ENCODE measurements at regions not wholly inside any gene's neighbourhood (a gene's known extent, or its start where the extent isn't known, plus 50 kb on each side); places are given as distances from the start of the nearest gene placed in this dataset.
A peak's percentile ranks its signal among the peaks of the same experiment; 100 is the strongest.

- Histone ChIP-seq H3K27ac (no peak overlapping the region), H3K9me3 (no peaks in the 10 kb centered on the region), H3K27me3 (no peaks in the 10 kb centered on the region), H3K36me3 (no peaks in the 10 kb centered on the region), H3K4me3 (no peak overlapping the region), H3K4me1 (ENCODE audit: insufficient read depth) (peaks cover 13% of the 10 kb centered on the region)
- intact Hi-C loops (cut with DNase I) = loop anchor here in 1 of 4 donors (10.0 kb wide), 1 partner anchor 71 kb away; no protein-coding TSS in a partner anchor
- WGBS, 3 donors = 39 to 60% (median 54%) methylated on average over 5 of the region's 5 CpGs
- peak in 2 of 5 donors; percentile 30 to 64 for DNase-seq
- no peak for TF ChIP-seq EP300 (IDR thresholded peaks at IDR 0.05)
- TF ChIP-seq CTCF (IDR thresholded peaks at IDR 0.05) = no peak
- TF ChIP-seq POLR2A (IDR thresholded peaks at IDR 0.05) = no peak
Observed at GRCh38 chr1:58885998-58886397, 102.2 kb upstream of the JUN start.

GRCh38 chr1:58886611-58887010 is 102.8 kb upstream of the JUN start:
- Histone ChIP-seq H3K4me3 (no peak overlapping the region), H3K27ac (no peak overlapping the region), H3K36me3 (no peaks in the 10 kb centered on the region), H3K9me3 (no peaks in the 10 kb centered on the region), H3K27me3 (no peaks in the 10 kb centered on the region), H3K4me1 (ENCODE audit: insufficient read depth) (peaks cover 12% of the 10 kb centered on the region)
- no peak for DNase-seq
- 65 to 79% (median 77%) methylated on average over 4 of the region's 4 CpGs for WGBS, 3 donors
- intact Hi-C loops (cut with DNase I) = loop anchor here in 1 of 4 donors (10.0 kb wide), 1 partner anchor 72 kb away; no protein-coding TSS in a partner anchor
- TF ChIP-seq POLR2A (IDR thresholded peaks at IDR 0.05) (no peak), CTCF (IDR thresholded peaks at IDR 0.05) (no peak), EP300 (IDR thresholded peaks at IDR 0.05) (no peak)

GRCh38 chr1:58887059-58887458 is 103.2 kb upstream of the JUN start:
- Histone ChIP-seq H3K27me3 (no peaks in the 10 kb centered on the region), H3K4me1 (ENCODE audit: insufficient read depth) (peaks cover 12% of the 10 kb centered on the region), H3K9me3 (no peaks in the 10 kb centered on the region), H3K27ac (no peak overlapping the region), H3K36me3 (no peaks in the 10 kb centered on the region), H3K4me3 (no peak overlapping the region)
- TF ChIP-seq POLR2A (IDR thresholded peaks at IDR 0.05) (no peak), CTCF (IDR thresholded peaks at IDR 0.05) (no peak), EP300 (IDR thresholded peaks at IDR 0.05) (no peak)
- DNase-seq = no peak
- intact Hi-C loops (cut with DNase I) = loop anchor here in 1 of 4 donors (10.0 kb wide), 1 partner anchor 72 kb away; no protein-coding TSS in a partner anchor

GRCh38 chr1:58888833-58889232 is 105.0 kb upstream of the JUN start:
- Histone ChIP-seq H3K4me1 (ENCODE audit: insufficient read depth) (peaks cover 3% of the 10 kb centered on the region), H3K27ac (no peak overlapping the region), H3K9me3 (no peaks in the 10 kb centered on the region), H3K36me3 (no peaks in the 10 kb centered on the region), H3K4me3 (no peak overlapping the region), H3K27me3 (no peaks in the 10 kb centered on the region)
- TF ChIP-seq CTCF (IDR thresholded peaks at IDR 0.05) = no peak
- no peak for TF ChIP-seq EP300 (IDR thresholded peaks at IDR 0.05)
- no peak for TF ChIP-seq POLR2A (IDR thresholded peaks at IDR 0.05)
- 92 to 95% (median 95%) methylated on average over 5 of the region's 5 CpGs for WGBS, 3 donors
- intact Hi-C loops (cut with DNase I) = loop anchor here in 1 of 4 donors (10.0 kb wide), 1 partner anchor 74 kb away; no protein-coding TSS in a partner anchor
- DNase-seq = no peak

Measured in ovary (tissue), 7 donors.